K562 (cell line): ENCODE measurements at regions not wholly inside any gene's neighbourhood (a gene's known extent, or its start where the extent isn't known, plus 50 kb on each side); places are given as distances from the start of the nearest gene placed in this dataset.

ENCODE experiments used
- ATAC-seq: fragments of 200-7000 bp; cut with Tn5 transposase; 3 replicates; pipeline ENCODE4 v1.9.1; 2020; ENCODE audit warnings: moderate library complexity
- BruUV-seq: library from RNA; stranded (reverse); fragments of 400-500 nt; replicated peaks from 2 replicates; lab custom pipeline; 2021; lab: Mats Ljungman, UMichigan
- CTCF ChIA-PET: fragments of 300-600 bp; formaldehyde crosslinking; extraction: SDS; loops from one replicate; lab custom pipeline; 2021; ENCODE audit warnings: low intra/inter-chr PET ratio; lab: Yijun Ruan, JAX
- POLR2A ChIA-PET: fragments of 300-600, 350-650 bp; sonication (Branson Sonifier 250); formaldehyde crosslinking; extraction: SDS; loops from one replicate; lab custom pipeline; 2021; ENCODE audit warnings: antibody characterized with exemption, inconsistent platforms; lab: Yijun Ruan, JAX
- DNase-seq, 4 experiments: peaks; one replicate each; pipeline versions ENCODE4 v3.0.0 to v3.0.0-alpha.2; 2011 to 2018; ENCODE audit warnings: low spot score in 3 of 4, mixed read lengths in 3 of 4; ENCODE audit errors: extremely low read depth in 1 of 4
- FAIRE-seq: peaks from 2 replicates; lab custom pipeline; 2011; peaks lifted over from hg19 to GRCh38; lab: Jason Lieb, UNC
- H2AFZ ChIP-seq: 2 replicates; pipeline ENCODE4 v1.6.0; 2011; ENCODE audit warnings: low read depth, low read length, control low read depth, inconsistent platforms
- H3K27ac ChIP-seq: fragments of 200-600 bp; 3 replicates; pipeline ENCODE4 v1.8.0; 2011; ENCODE audit warnings: low read depth, mild to moderate bottlenecking, control low read depth, inconsistent platforms, low read length, moderate library complexity, mixed read lengths; ENCODE audit errors: extremely low read depth
- H3K27me3 ChIP-seq, 2 experiments: fragments of 300-600 bp in 1 of 2; 2 replicates in 1 of 2; 3 replicates in 1 of 2; pipeline versions ENCODE4 v1.6.0 to v1.8.0; 2011; ENCODE audit warnings: inconsistent platforms in 2 of 2, low read length in 2 of 2, mild to moderate bottlenecking in 1 of 2, mixed read lengths in 1 of 2, moderate library complexity in 1 of 2; ENCODE audit not compliant: control insufficient read depth in 2 of 2, insufficient read depth in 2 of 2
- H3K36me3 ChIP-seq: fragments of 300-600 bp; 3 replicates; pipeline ENCODE4 v1.8.0; 2011; ENCODE audit warnings: mild to moderate bottlenecking, low read length, inconsistent platforms; ENCODE audit not compliant: control insufficient read depth, insufficient read depth
- H3K4me1 ChIP-seq, 2 experiments: fragments of 200-600 bp in 1 of 2; replicated peaks in 1 of 2; 2 replicates in 1 of 2; 3 replicates in 1 of 2; pipeline versions ENCODE4 v1.5.1 to v1.8.0; 2011; ENCODE audit warnings: inconsistent platforms in 2 of 2, low read length in 2 of 2, mild to moderate bottlenecking in 1 of 2, mixed read lengths in 1 of 2, moderate library complexity in 1 of 2; ENCODE audit not compliant: control insufficient read depth in 2 of 2, insufficient read depth in 2 of 2
- H3K4me2 ChIP-seq: 2 replicates; pipeline ENCODE4 v1.6.1; 2011; ENCODE audit warnings: low read length, control low read depth, inconsistent platforms, mixed read lengths; ENCODE audit not compliant: insufficient read depth
- H3K4me3 ChIP-seq: fragments of 200-600 bp; sonication (generic), shearing (Covaris generic); 2 replicates; pipeline ENCODE4 v1.5.1; 2016; ENCODE audit warnings: control low read depth, inconsistent platforms
- H3K79me2 ChIP-seq: fragments of 200-600 bp; 3 replicates; pipeline ENCODE4 v1.8.0; 2011; ENCODE audit warnings: low read length, inconsistent platforms; ENCODE audit not compliant: control insufficient read depth, insufficient read depth
- H3K9ac ChIP-seq, 2 experiments: 2 replicates each; pipeline versions ENCODE4 v1.6.0 to v1.6.1; 2011; ENCODE audit warnings: low read depth in 2 of 2, low read length in 2 of 2, control low read depth in 1 of 2, inconsistent platforms in 1 of 2, mild to moderate bottlenecking in 1 of 2, mixed read lengths in 1 of 2; ENCODE audit not compliant: insufficient read depth in 1 of 2
- H3K9me1 ChIP-seq: one replicate; pipeline ENCODE4 v1.6.0; 2011; ENCODE audit warnings: inconsistent platforms, mild to moderate bottlenecking, low read length, moderate library complexity; ENCODE audit not compliant: control insufficient read depth, insufficient read depth
- H3K9me3 ChIP-seq: replicated peaks from 2 replicates; pipeline ENCODE4 v1.5.1; 2011; ENCODE audit warnings: low read depth, low read length, inconsistent platforms; ENCODE audit not compliant: control insufficient read depth, insufficient read depth
- H4K20me1 ChIP-seq: replicated peaks from 2 replicates; pipeline ENCODE4 v1.6.1; 2011; ENCODE audit warnings: low read length, inconsistent platforms, mixed read lengths; ENCODE audit not compliant: control insufficient read depth, insufficient read depth
- ARID2 ChIP-seq: fragments of 450-650 bp; IDR thresholded peaks from 2 replicates; pipeline ENCODE4 v1.6.1; 2017; ENCODE audit warnings: antibody characterized with exemption, mild to moderate bottlenecking
- BRD9 ChIP-seq: fragments of 450-650 bp; IDR thresholded peaks from 2 replicates; pipeline ENCODE4 v1.6.1; 2018; ENCODE audit warnings: low read depth; ENCODE audit not compliant: partially characterized antibody
- MCM7 ChIP-seq, 2 experiments: fragments of 450-650 bp; IDR thresholded peaks; 2 replicates each; pipeline ENCODE4 v1.6.1; 2016 to 2018
- SETDB1 ChIP-seq: IDR thresholded peaks from one replicate; pipeline ENCODE4 v1.6.1; 2012; ENCODE audit warnings: low read length, control low read depth, inconsistent platforms
- SREBF1 ChIP-seq: fragments of 150-350 bp; IDR thresholded peaks from 2 replicates; pipeline ENCODE4 v1.6.1; 2014; ENCODE audit warnings: antibody characterized with exemption, low read depth, low read length, borderline replicate concordance
- YBX1 ChIP-seq: fragments of 450-650 bp; IDR thresholded peaks from 2 replicates; pipeline ENCODE4 v1.7.1; 2016; ENCODE audit warnings: mild to moderate bottlenecking
- ZBTB26 ChIP-seq: fragments of 450-650 bp; formaldehyde crosslinking; IDR thresholded peaks from 2 replicates; pipeline ENCODE4 v1.4.0; 2022; ENCODE audit warnings: missing genetic modification characterization
- ZNF197 ChIP-seq: fragments of 200-800 bp; sonication (Bioruptor generic); IDR thresholded peaks from 2 replicates; pipeline ENCODE4 v1.6.1; 2016; ENCODE audit warnings: low read depth, missing genetic modification characterization, missing compliant biosample characterization
- ZNF280A ChIP-seq: fragments of 450-650 bp; IDR thresholded peaks from 2 replicates; pipeline ENCODE4 v1.6.1; 2018; ENCODE audit warnings: mild to moderate bottlenecking, low read depth; ENCODE audit not compliant: partially characterized antibody
- ZNF395 ChIP-seq: fragments of 200-800 bp; sonication (Bioruptor generic); IDR thresholded peaks from 2 replicates; pipeline ENCODE4 v1.6.1; 2017; ENCODE audit warnings: missing genetic modification characterization, missing compliant biosample characterization
- WGBS: fragments of 100-300 bp; shearing (Covaris generic); methylation state at CpG from one replicate; pipeline ENCODE4 v1.1.6; 2016; ENCODE audit warnings: low coverage, mixed read lengths; ENCODE audit not compliant: insufficient coverage; ENCODE audit errors: missing lambda C conversion rate; 5-methylcytosine and 5-hydroxymethylcytosine counted together
- in situ Hi-C: fragments of 300-500 bp; cut with MboI; formaldehyde crosslinking; loops from 4 replicates; pipeline ENCODE4 v1.15.0; 2018; ENCODE audit warnings: inconsistent platforms, mixed read lengths
- intact Hi-C: fragments of 100-400 bp; cut with micrococcal nuclease; formaldehyde crosslinking; loops from 2 replicates; pipeline ENCODE4 v1.14.2; 2022
- TF ChIP-seq, protein P1 (sequence below): fragments of 150-350 bp; IDR thresholded peaks from 2 replicates; pipeline ENCODE4 v1.6.1; 2014; ENCODE audit warnings: low read depth, mild to moderate bottlenecking, low read length, borderline replicate concordance

DNA sequence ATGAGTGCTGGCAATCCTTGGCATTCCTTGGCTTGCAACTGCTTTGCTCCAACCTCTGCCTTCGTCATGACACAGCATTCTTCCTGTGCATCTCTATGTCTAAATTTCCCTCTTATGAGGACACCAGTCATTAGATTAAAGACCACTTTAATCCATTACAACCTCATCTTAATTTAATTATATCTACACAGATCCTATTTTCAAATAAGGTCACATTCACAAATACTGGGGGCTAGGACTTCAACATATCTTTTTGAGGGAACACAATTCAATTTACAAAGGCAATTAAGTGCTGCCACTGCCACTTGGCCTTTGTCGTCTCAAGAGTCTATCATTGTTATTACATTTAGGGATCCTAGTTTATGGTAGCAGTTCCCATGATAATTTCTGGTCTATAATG, 163.7 kb upstream of the PPP1R2C start:
- H3K4me2 ChIP-seq = no peak overlapping the region
- CTCF ChIA-PET = no interaction called here
- H3K4me1 ChIP-seq = no peaks in the 10 kb centered on the region
- H3K27me3 ChIP-seq = no peaks in the 10 kb centered on the region
- no peak overlapping the region for H3K4me3 ChIP-seq
- no peak for FAIRE-seq
- H3K36me3 ChIP-seq = no peaks in the 10 kb centered on the region
- no peaks in the 10 kb centered on the region for H3K9me3 ChIP-seq
- TF ChIP-seq YBX1 = no peak
- TF ChIP-seq SREBF1 = no peak
- no peak for TF ChIP-seq ZBTB26 (CRISPR knock-in tag)
- no peak for TF ChIP-seq ZNF280A
- no peak for TF ChIP-seq SETDB1
- TF ChIP-seq ARID2 = no peak
- TF ChIP-seq BRD9 = no peak
- TF ChIP-seq MCM7 (IDR thresholded peaks at IDR 0.05) = no peak
- TF ChIP-seq ZNF395 = no peak
- TF ChIP-seq, protein P1, sequence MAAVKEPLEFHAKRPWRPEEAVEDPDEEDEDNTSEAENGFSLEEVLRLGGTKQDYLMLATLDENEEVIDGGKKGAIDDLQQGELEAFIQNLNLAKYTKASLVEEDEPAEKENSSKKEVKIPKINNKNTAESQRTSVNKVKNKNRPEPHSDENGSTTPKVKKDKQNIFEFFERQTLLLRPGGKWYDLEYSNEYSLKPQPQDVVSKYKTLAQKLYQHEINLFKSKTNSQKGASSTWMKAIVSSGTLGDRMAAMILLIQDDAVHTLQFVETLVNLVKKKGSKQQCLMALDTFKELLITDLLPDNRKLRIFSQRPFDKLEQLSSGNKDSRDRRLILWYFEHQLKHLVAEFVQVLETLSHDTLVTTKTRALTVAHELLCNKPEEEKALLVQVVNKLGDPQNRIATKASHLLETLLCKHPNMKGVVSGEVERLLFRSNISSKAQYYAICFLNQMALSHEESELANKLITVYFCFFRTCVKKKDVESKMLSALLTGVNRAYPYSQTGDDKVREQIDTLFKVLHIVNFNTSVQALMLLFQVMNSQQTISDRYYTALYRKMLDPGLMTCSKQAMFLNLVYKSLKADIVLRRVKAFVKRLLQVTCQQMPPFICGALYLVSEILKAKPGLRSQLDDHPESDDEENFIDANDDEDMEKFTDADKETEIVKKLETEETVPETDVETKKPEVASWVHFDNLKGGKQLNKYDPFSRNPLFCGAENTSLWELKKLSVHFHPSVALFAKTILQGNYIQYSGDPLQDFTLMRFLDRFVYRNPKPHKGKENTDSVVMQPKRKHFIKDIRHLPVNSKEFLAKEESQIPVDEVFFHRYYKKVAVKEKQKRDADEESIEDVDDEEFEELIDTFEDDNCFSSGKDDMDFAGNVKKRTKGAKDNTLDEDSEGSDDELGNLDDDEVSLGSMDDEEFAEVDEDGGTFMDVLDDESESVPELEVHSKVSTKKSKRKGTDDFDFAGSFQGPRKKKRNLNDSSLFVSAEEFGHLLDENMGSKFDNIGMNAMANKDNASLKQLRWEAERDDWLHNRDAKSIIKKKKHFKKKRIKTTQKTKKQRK = no peak
- TF ChIP-seq ZNF197 (CRISPR knock-in tag) = no peak
- BruUV-seq = no TSS peak
- H3K9me1 ChIP-seq = no peaks in the 10 kb centered on the region
- H2AFZ ChIP-seq = no peak overlapping the region
- intact Hi-C loops (no loop called here), in situ Hi-C loops (no loop called here)
- H4K20me1 ChIP-seq = no peaks in the 10 kb centered on the region
- no peak for DNase-seq
- no peak overlapping the region for H3K27ac ChIP-seq
- ATAC-seq = no peak
- 0% methylated on average over 2 of the region's 2 CpGs for WGBS
- no peak overlapping the region for H3K9ac ChIP-seq
- H3K79me2 ChIP-seq = no peaks in the 10 kb centered on the region
- POLR2A ChIA-PET = no interaction called here
